Memory B cell (primary cell): ENCODE measurements at regions not wholly inside any gene's neighbourhood (a gene's known extent, or its start where the extent isn't known, plus 50 kb on each side); places are given as distances from the start of the nearest gene placed in this dataset.

Experiments used
- ATAC-seq: fragments of 150-1000 bp; cut with Tn5 transposase; 2 replicates; pipeline ENCODE4 v1.10.0; 2021; ENCODE audit warnings: low read depth, mild to moderate bottlenecking, moderate library complexity
- DNase-seq, 2 donors: peaks; one replicate each; pipeline ENCODE4 v3.0.0; 2022; ENCODE audit warnings: low spot score in 2 of 2
- H3K27ac Mint-ChIP-seq: one replicate; pipeline ENCODE4 v1.8.0; 2022; ENCODE audit warnings: mild to moderate bottlenecking, moderate library complexity, mixed read lengths
- H3K27me3 Mint-ChIP-seq: one replicate; pipeline ENCODE4 v1.8.0; 2022; ENCODE audit warnings: mixed read lengths
- H3K36me3 Mint-ChIP-seq: one replicate; pipeline ENCODE4 v1.8.0; 2022; ENCODE audit warnings: mild to moderate bottlenecking, mixed read lengths
- H3K4me1 Mint-ChIP-seq: one replicate; pipeline ENCODE4 v1.8.0; 2022; ENCODE audit warnings: mixed read lengths
- H3K4me3 Mint-ChIP-seq: one replicate; pipeline ENCODE4 v1.8.0; 2022; ENCODE audit warnings: mild to moderate bottlenecking, moderate library complexity, mixed read lengths
- H3K9me3 Mint-ChIP-seq: one replicate; pipeline ENCODE4 v1.8.0; 2022; ENCODE audit warnings: mixed read lengths

GRCh38 chr9:135219676-135220600 is 132.5 kb downstream of the OLFM1 start:
- H3K27me3 Mint-ChIP-seq, result peaks cover 13% of the 10 kb centered on the region
- DNase-seq (no peak), ATAC-seq (no peak)
- H3K4me1 Mint-ChIP-seq, result no peaks in the 10 kb centered on the region
- no peak overlapping the region for H3K27ac Mint-ChIP-seq
- no peaks in the 10 kb centered on the region for H3K9me3 Mint-ChIP-seq
- no peak overlapping the region for H3K4me3 Mint-ChIP-seq
- H3K36me3 Mint-ChIP-seq, result no peaks in the 10 kb centered on the region

- Mint-ChIP-seq H3K4me1 (no peaks in the 10 kb centered on the region), H3K4me3 (no peak overlapping the region), H3K36me3 (no peaks in the 10 kb centered on the region), H3K27ac (no peak overlapping the region), H3K9me3 (no peaks in the 10 kb centered on the region), H3K27me3 (peaks cover 11% of the 10 kb centered on the region)
- DNase-seq (no peak), ATAC-seq (no peak)
Observed at GRCh38 chr9:135220601-135221575, 133.4 kb downstream of the OLFM1 start.

GRCh38 chr9:135221576-135221950 is 134.1 kb downstream of the OLFM1 start:
- H3K4me3 Mint-ChIP-seq, result no peak overlapping the region
- no peak for DNase-seq
- no peak overlapping the region for H3K27ac Mint-ChIP-seq
- peaks cover 11% of the 10 kb centered on the region for H3K27me3 Mint-ChIP-seq
- H3K4me1 Mint-ChIP-seq, result no peaks in the 10 kb centered on the region
- ATAC-seq, result no peak
- no peaks in the 10 kb centered on the region for H3K9me3 Mint-ChIP-seq
- no peaks in the 10 kb centered on the region for H3K36me3 Mint-ChIP-seq

- ATAC-seq (no peak), DNase-seq (no peak)
- Mint-ChIP-seq H3K4me1 (no peaks in the 10 kb centered on the region), H3K9me3 (no peaks in the 10 kb centered on the region), H3K4me3 (no peak overlapping the region), H3K27ac (no peak overlapping the region), H3K36me3 (no peaks in the 10 kb centered on the region), H3K27me3 (peaks cover 6% of the 10 kb centered on the region)
Observed at GRCh38 chr9:135221951-135222631, 134.6 kb downstream of the OLFM1 start.

- H3K9me3 Mint-ChIP-seq, result no peaks in the 10 kb centered on the region
- peaks cover 3% of the 10 kb centered on the region for H3K27me3 Mint-ChIP-seq
- H3K4me3 Mint-ChIP-seq, result no peak overlapping the region
- ATAC-seq (no peak), DNase-seq (no peak)
- no peaks in the 10 kb centered on the region for H3K4me1 Mint-ChIP-seq
- H3K27ac Mint-ChIP-seq, result no peak overlapping the region
- no peaks in the 10 kb centered on the region for H3K36me3 Mint-ChIP-seq
Observed at GRCh38 chr9:135222881-135223760, 135.7 kb downstream of the OLFM1 start.

GRCh38 chr9:135223831-135224230 is 136.4 kb downstream of the OLFM1 start:
- H3K4me1 Mint-ChIP-seq, result no peaks in the 10 kb centered on the region
- H3K9me3 Mint-ChIP-seq, result no peaks in the 10 kb centered on the region
- no peak overlapping the region for H3K27ac Mint-ChIP-seq
- peaks cover 3% of the 10 kb centered on the region for H3K27me3 Mint-ChIP-seq
- H3K4me3 Mint-ChIP-seq, result no peak overlapping the region
- no peak for ATAC-seq
- H3K36me3 Mint-ChIP-seq, result no peaks in the 10 kb centered on the region
- no peak for DNase-seq

GRCh38 chr9:135224286-135224877 is 136.9 kb downstream of the OLFM1 start:
- no peak overlapping the region for H3K27ac Mint-ChIP-seq
- H3K4me1 Mint-ChIP-seq, result no peaks in the 10 kb centered on the region
- peaks cover 3% of the 10 kb centered on the region for H3K27me3 Mint-ChIP-seq
- no peak for DNase-seq
- H3K4me3 Mint-ChIP-seq, result no peak overlapping the region
- no peak for ATAC-seq
- no peaks in the 10 kb centered on the region for H3K9me3 Mint-ChIP-seq
- H3K36me3 Mint-ChIP-seq, result no peaks in the 10 kb centered on the region

GRCh38 chr9:135224921-135225541 is 137.6 kb downstream of the OLFM1 start:
- H3K36me3 Mint-ChIP-seq, result no peaks in the 10 kb centered on the region
- no peak for ATAC-seq
- DNase-seq, result no peak
- peaks cover 3% of the 10 kb centered on the region for H3K27me3 Mint-ChIP-seq
- no peak overlapping the region for H3K27ac Mint-ChIP-seq
- H3K4me1 Mint-ChIP-seq, result no peaks in the 10 kb centered on the region
- H3K9me3 Mint-ChIP-seq, result no peaks in the 10 kb centered on the region
- H3K4me3 Mint-ChIP-seq, result no peak overlapping the region

GRCh38 chr9:135225619-135226228 is 138.3 kb downstream of the OLFM1 start:
- H3K36me3 Mint-ChIP-seq, result no peaks in the 10 kb centered on the region
- H3K27me3 Mint-ChIP-seq, result peaks cover 3% of the 10 kb centered on the region
- H3K9me3 Mint-ChIP-seq, result no peaks in the 10 kb centered on the region
- no peaks in the 10 kb centered on the region for H3K4me1 Mint-ChIP-seq
- no peak overlapping the region for H3K4me3 Mint-ChIP-seq
- DNase-seq (no peak), ATAC-seq (no peak)
- H3K27ac Mint-ChIP-seq, result no peak overlapping the region

- H3K27me3 Mint-ChIP-seq, result peaks cover 3% of the 10 kb centered on the region
- DNase-seq, result no peak
- H3K9me3 Mint-ChIP-seq, result no peaks in the 10 kb centered on the region
- no peaks in the 10 kb centered on the region for H3K4me1 Mint-ChIP-seq
- H3K36me3 Mint-ChIP-seq, result no peaks in the 10 kb centered on the region
- no peak overlapping the region for H3K4me3 Mint-ChIP-seq
- ATAC-seq, result no peak
- no peak overlapping the region for H3K27ac Mint-ChIP-seq
Observed at GRCh38 chr9:135226369-135227050, 139.0 kb downstream of the OLFM1 start.

- ATAC-seq (no peak), DNase-seq (no peak)
- Mint-ChIP-seq H3K4me1 (no peaks in the 10 kb centered on the region), H3K27ac (no peak overlapping the region), H3K36me3 (no peaks in the 10 kb centered on the region), H3K4me3 (no peak overlapping the region), H3K27me3 (peaks cover 3% of the 10 kb centered on the region), H3K9me3 (peaks cover 2% of the 10 kb centered on the region)
Observed at GRCh38 chr9:135227641-135228251, 140.3 kb downstream of the OLFM1 start.
